22Rv1 (cell line): ENCODE measurements at regions not wholly inside any gene's neighbourhood (a gene's known extent, or its start where the extent isn't known, plus 50 kb on each side); places are given as distances from the start of the nearest gene placed in this dataset.
"Not testable (repeated sequence)": the region's sequence is repeated elsewhere in the genome, so short reads cannot be mapped to it uniquely, and the experiment has no call there.

Experiments used
- H3K27ac ChIP-seq: fragments of 450-650 bp; 2 replicates; pipeline ENCODE4 v1.5.1; 2017
- CTCF ChIP-seq: fragments of 450-650 bp; IDR thresholded peaks from 2 replicates; pipeline ENCODE4 v1.5.1; 2017; ENCODE audit warnings: mild to moderate bottlenecking
- ZFX ChIP-seq: fragments of 450-650 bp; IDR thresholded peaks from 2 replicates; pipeline ENCODE4 v1.6.1; 2017; ENCODE audit warnings: antibody characterized with exemption, borderline replicate concordance

GRCh38 chr16:63787014-63787413 is 1334.8 kb downstream of the CDH11 start:
- no peak overlapping the region for H3K27ac ChIP-seq
- TF ChIP-seq CTCF (no peak), ZFX (no peak)

DNA sequence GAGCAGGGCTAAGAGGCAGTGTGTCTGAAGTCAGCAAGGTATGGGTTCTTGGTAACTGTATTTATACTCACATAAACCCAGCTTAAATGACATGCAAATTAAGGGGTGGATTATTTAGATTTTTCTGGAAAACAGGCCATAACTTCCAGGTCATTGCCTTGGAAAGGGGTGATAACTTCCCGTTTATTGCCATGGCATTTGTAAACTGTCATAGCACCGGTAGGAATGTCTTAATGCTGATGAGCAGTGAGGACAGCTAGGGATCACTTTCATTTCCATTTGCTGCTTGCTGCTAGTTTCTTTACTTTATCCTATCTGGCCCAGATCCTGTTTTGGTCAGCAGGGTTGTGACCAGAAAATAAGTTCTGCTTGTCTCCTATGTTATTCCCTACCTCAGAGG is 1336.7 kb downstream of the CDH11 start:
- H3K27ac ChIP-seq = no peak overlapping the region
- TF ChIP-seq ZFX (no peak), CTCF (no peak)

DNA sequence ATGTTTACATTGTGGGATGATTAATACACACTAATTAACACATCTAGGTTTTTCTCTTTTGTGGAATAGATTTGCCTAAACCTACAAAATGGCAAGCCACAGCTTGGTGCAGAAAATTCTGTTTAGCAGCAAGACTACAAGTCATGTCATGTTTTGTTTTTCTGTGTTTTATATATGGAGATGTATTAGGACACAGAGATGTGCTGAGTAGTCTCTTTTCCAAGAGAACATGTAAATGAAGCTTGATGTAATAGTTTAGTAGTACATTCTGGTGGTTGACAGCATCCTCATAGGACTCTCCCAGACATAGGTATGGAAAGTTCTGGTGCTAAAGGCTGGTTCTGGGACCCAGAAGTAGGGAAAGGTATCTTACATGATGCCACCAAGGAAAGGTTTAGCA is 1345.4 kb downstream of the CDH11 start:
- H3K27ac ChIP-seq = no peak overlapping the region
- no peak for TF ChIP-seq CTCF
- no peak for TF ChIP-seq ZFX

GRCh38 chr16:63776034-63776433 is 1345.8 kb downstream of the CDH11 start:
- no peak overlapping the region for H3K27ac ChIP-seq
- TF ChIP-seq ZFX (no peak), CTCF (no peak)

DNA sequence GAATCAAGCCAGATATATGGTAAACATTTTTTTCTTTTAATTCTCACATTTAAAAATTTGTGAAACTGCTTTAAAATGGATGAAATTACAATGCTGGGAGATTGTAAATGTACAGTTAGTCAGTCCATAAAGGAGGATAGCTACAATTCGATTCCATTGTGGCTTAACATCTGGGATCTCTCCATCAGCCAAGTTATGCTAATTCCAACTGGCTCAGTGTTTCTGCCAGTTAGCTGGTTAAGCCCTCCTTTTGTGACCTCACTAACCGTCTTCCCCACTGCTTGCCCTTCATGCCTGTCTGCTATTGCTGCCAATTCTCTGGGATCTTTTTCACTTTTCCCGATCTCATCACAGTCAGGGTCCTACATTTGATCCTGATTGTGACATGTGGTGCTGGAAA is 1347.6 kb downstream of the CDH11 start:
- no peak for TF ChIP-seq ZFX
- no peak for TF ChIP-seq CTCF

DNA sequence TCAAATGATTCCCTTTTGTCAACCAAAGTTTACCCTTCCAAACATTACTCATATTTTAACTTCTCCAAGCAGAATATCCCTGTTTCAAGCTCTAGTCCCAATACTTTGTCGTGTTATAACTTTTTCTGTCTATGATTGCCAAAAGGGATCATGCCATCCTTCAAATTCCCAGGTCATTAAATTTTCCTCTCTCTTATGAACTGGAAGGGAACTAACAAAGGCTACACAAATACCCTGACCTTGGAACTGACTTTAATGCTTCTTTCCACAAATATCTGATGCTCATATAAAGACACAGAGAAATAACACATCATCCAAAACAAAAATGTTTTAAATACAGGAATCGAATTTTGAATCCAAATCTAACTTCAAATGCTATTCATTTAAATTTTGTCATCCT is 1352.7 kb downstream of the CDH11 start:
- no peak overlapping the region for H3K27ac ChIP-seq
- TF ChIP-seq ZFX (no peak), CTCF (no peak)

More for the DNA sequence above, 1347.6 kb downstream of the CDH11 start:
- H3K27ac ChIP-seq = no peak overlapping the region

DNA sequence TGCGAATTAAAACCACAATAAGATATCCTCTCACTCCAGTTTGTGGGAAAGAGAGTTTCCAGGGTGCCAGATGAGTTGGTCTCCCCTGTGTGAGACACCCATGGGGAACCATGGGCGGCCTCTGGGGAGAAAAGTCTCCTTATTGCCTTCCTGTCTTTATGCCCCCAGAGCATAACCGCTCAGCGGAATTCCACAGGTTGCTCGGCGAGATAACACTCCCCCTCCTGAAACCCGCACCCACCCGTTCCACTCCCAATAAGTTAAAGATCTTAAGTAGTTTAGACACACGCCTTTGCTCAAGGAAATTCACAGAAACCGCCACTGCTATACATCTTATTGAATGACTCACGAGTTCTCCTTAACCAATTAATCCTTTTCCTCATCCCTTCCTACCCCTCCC is 1361.6 kb downstream of the CDH11 start:
- H3K27ac ChIP-seq = not testable (repeated sequence)

GRCh38 chr16:63752347-63752746 is 1369.5 kb downstream of the CDH11 start:
- H3K27ac ChIP-seq = no peak overlapping the region
- no peak for TF ChIP-seq ZFX
- TF ChIP-seq CTCF = no peak
